HS-5 (cell line): ENCODE measurements at regions not wholly inside any gene's neighbourhood (a gene's known extent, or its start where the extent isn't known, plus 50 kb on each side); places are given as distances from the start of the nearest gene placed in this dataset.

Source experiments
- DNase-seq: peaks from one replicate; pipeline ENCODE4 v3.0.0-alpha.2; 2012; ENCODE audit warnings: low read depth

DNA sequence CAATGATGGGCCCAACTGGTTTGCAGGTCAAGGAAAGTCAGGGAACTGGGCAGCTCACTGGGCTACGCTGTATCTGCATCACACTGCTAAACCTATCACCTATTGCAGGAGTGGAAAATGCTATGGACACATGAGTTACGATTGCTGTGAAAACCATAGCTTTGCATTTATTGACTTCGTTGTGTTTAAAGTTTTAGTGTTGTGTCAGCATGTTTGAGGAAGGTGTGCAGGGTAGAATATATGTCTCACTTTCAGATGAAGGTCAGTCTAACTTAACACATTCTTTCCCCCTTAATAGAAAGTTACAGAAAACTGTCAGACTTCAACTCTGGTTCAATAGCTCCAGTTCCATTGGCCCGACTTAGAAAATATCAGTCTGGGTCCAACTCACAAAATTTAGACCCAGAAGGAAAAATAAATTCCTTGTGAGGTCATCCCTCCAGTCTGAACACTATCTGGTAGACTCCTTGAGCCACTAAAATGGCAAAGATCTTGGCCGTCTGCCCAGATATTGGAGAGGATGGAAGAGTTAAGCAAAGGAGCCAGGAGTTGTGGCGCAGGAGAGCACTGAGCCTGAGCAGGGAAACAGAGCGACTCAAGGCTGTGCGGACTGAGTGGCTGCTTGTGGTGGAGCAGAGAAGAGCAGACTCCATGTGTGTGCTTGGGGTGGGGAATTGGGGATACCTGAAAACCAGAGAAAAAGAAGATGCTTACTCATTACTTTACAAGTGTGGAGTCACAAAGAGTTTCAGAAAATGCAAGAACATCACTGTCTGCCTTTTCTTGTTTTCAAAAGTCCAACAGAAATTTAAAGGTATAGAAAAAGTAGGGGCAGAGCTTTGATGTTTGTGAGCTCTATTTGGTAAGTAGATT is 518.5 kb downstream of the FGF9 start:
- DNase-seq: no peak

DNA sequence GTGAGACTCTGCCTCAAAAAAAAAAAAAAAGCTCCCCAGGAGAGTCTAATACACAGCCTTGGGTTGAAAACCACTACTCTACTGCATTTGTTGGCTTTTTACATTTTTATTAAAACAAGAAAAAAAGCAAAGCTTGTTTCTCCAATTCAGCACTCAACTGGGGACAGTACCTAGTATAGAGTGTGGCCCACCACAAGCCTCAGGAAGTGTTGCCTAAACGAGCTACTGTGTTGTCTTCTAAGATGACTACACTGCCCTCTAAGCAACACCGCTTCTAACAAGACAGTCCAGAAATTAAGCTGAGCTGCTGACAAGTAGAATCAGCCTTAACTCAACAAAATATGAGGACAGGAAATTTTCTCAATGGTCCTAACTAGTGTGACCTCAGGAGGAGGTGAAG is 522.2 kb downstream of the FGF9 start:
- no peak for DNase-seq

DNA sequence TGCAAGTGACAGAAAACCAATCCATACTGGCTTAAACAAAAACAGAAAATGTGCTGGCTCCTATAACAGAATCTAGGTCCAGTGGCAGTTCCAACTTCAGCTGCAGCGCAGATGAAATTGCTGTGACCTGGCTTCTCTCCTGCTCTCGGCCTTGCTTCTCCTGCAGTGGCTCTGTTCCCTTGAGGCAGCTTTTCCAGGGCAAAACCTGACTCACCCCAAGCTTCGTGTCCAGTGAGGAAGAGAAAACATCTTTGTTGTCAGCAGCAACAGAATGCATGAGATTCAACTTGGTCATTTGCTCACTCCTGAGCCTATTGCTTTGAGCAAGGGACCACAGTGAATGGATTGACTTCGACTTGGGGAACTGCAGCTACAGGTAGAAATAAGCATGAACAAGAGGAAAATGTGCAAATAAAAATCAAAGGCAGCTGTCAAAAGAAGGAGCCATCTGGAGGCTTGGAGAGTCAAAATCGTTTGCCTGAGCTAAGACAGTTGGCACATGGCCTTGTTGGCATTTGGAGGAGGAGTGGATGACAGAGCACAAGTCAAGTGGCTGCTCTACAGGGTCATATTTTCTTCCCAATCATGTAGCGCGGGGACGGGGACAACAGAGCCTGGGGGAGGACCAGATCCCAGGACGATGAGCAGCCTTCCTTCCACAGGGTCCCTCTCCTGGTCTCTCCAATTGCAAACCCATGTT is 523.4 kb downstream of the FGF9 start:
- DNase-seq: no peak

DNA sequence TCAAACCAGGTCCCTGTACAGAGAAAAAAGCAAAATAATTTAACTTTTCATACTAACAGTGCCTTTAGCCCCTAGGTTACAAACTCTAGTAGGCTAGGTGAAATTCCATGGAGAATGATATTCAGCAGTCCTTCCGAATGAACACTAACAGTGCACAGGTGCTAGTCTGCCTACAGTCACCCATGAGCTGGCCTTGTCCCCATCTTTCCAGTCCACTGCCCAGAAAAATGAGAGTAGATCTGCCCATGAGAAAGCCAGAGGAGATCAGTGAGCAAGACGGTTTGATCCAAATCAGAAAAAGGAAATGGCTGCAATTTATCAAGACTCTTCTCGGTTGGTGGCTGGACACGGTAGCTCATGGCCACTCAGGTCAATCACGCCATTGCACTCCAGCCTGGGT is 524.9 kb downstream of the FGF9 start:
- no peak for DNase-seq

DNA sequence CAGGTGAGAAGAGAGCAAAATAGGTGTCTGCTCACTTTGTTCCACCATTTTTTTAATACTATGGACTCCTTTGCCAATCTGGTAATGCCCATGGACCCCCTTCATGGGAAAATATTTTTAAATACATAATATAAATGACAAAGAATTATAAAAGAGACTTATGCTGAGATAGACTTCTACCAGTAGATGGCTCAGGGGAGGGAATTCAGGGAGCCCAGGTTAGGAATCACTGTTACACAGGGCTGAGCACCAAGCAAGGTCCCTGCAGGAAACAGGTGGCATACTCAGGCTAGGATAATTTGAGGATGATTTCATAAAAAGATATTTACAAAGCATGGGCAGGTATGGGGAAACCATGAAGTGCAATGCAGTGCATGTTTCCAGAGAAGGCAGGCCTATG is 525.9 kb downstream of the FGF9 start:
- no peak for DNase-seq

DNA sequence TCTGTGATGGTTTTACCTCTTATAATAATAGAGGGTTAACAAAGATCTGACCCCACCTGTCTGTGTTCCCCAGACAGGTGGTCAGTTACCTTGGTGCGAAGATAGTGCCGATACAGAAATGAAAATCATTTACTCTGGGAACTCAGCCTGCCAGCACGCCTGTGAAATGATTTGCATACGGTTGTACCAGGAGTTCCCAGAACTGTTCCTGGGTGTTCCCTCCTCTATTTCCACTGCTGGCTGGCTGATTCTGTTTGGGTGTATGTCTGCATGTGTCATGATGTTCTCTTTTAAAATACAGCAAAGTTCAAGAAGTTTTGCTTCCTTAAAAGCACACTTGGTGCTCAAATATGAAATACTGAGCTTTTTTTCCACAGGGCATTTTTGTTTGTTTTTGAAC is 527.1 kb downstream of the FGF9 start:
- no peak for DNase-seq

DNA sequence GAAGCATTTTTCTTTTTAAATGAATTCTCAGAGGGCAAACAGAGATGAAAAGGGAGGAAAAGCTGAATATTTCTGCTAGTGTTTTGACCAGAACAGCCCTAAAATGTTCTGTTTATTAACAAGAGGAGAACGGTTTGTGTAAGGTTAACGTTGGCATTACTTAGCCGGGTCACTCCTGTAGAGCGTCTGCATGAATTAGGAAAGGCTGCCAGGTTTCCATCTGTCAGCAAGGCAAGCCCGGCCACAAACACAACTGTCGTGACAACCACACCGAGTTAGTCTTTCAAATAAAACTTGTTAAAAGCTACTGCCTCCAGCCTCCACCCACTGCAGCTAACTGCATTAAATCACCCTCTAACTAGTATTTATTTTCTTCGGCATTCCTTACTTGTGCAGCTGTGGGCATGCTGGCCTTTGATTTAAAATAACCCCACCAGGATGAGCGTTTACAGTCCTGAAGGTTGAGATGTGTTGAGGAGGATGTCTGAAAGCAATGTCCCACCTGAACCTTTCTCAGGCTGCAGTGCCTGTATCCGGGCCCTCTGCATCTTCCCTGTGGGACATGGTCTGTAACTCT is 527.9 kb downstream of the FGF9 start:
- no peak for DNase-seq

DNA sequence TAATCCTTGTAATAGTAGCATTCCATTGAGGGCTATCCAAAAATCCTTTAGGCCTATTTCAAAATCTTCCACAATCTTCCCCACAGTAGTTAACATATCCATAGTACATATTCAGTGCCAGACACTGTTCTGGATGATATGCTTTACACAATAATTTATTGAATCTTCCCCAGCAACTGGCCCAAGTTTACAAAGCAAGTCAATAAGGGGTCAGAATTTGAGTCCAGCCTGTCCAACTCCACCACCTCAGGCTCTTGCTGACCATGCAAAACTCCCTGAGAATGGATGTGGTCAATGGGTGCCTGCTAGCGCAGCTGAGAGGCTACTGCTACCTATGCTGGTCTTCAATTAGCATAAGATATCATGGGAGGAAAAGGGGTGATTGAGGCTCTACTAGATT is 529.6 kb downstream of the FGF9 start:
- DNase-seq: no peak

DNA sequence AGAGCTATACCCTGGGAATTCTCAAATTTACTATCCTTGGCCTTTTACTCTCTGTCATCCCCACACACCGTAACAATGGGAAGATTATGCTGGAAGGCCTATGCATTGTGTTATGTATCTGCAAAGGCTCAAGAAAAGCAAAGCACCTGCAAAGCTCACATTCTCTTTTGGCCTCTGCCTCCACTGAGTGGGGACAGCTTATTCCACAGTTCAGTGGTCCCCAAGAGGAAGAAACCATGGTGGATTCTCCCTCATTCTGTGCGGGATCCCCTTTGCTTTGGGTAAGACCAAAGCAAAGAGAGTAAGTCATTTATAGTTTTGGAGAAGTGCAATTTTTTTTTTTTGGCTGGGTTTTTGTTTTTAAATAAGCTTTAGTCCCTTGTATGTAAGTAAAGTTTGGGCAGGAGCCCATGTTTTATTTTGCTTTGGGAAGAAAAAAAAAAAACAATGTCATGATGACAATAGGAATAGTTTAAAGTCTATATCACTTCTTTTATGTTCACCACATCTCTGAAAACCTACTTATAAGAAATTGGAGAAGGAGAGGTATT is 530.6 kb downstream of the FGF9 start:
- DNase-seq: no peak

DNA sequence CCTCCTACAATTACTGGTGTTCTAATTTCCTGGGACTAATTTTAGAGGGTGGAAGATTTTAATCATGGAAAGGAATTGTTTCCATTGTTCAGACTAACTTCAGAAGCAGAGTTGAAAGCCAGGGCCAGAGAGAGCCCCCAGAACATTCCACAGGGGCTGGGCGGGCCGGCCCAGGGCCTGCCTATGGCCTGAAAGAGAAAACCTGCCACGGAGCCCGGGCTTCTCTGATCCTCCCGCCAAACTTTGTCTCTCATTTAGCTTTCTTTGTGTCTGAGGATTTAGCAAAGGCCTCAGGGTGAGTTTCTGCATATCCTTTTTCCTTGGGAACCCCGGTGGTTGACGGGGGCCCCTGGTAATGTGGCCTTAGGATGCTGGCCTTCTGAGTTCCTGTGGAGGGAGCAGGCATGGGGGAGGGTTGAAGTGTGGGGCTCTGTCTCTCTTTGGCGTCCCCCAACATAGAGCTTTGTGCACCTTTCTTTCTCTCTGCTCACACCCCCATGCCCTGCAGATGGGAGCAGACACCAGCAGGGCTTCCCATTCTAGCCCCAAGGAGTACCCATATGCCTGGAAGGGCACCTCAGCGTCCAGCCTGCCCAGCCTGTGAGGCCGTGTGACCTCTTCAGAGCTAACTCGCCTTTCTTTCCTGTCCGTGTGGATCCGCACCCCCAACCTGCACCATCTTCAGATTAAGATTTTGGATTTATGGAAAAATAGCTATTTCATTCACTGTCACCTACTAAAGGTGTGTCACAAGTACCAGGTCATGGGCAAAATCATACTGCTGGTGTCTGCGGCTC is 539.5 kb downstream of the FGF9 start:
- DNase-seq: no peak

DNA sequence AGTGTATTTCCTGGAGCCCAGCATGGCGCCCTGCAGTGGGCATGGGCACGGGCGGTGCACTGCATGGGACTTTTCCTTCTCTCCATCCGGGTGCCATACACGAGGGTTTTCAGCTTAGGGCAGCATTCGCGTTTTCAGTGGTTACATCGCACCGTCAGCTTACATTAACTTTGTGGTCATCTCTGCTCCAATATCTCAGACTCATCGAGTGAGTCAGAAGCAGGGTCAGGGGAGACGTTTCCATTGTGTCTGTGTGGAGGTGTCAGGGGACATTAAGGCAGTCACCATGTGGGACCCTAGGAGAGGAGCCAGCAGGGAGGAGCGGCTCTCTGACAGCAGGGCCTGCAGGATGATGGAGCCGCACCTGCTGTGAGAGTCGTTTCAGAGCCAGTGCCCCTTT is 541.0 kb downstream of the FGF9 start:
- no peak for DNase-seq

DNA sequence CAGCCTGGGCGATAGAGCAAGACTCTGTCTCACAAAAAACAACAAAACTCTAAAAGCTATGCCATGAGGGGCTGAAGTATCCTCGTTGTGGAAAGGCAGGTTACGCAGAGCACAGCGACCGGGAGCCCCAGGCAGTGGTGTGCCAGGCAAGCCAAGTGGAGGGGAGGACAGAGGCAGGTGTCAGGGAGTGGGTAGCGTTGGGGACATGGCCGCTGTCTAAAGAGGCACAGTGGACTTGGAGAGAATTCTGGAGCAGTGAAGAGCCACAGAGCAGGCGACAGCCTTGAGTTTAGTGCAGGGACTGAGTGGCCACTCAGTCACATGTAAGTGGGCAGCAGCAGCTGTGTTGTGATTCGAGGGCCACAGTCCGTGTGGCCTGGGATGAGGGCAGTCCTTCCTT is 541.7 kb downstream of the FGF9 start:
- no peak for DNase-seq

DNA sequence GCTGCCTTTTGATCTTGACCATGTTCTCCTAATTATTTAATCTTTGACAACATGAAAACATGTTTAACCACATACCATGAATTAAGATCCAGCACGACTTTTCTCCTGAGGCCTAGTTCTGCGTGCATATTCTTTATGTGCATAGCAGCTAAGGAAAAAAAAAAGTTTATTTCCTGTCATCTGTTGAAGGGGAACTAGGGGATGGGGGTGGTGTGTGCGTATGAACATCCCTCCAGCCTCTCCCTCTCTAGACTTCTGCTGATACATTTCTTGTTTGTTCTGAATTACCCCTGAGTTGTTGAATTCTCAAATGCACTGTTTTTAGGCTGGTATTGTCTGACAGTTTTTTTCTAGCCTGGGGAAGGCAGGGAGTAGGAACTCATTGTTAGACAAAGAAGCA is 543.3 kb downstream of the FGF9 start:
- DNase-seq: no peak

DNA sequence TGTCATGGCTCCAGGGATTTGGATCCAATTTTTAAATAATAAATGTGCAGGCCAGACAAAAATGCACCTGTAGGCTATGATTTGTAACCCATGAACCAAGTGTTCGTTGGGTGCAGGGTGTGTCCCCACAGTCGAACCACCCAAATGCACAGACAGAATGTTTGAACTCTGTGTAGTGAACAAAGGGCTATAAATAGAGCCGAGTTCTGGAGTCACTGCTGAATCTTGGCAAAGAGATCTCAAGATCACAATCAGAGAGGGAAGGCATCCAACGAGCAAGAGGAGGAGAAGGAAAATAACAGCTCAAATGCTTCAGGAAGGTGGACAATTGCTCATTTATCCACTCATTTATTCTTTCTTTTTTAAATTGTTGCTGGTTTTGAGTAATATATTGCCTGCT is 547.9 kb downstream of the FGF9 start:
- no peak for DNase-seq

DNA sequence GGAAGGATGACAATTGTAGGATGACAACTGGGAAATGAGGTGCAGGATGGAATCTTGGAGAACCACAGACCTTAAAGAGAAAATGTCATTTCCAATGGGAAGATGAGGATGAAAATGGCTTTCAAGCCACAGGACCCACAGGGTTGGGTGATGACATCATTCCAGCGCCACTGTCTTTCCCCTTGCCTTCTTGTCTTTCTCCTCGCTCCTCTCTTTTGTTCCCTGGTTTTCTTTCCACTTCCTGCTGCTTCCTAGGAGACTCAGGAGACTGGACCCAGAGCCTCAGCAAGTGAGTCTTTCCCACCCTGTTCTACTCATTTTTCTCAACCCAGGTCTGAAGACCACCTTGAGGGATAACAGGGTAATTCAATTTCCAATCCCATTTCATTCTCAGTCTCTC is 548.8 kb downstream of the FGF9 start:
- no peak for DNase-seq

DNA sequence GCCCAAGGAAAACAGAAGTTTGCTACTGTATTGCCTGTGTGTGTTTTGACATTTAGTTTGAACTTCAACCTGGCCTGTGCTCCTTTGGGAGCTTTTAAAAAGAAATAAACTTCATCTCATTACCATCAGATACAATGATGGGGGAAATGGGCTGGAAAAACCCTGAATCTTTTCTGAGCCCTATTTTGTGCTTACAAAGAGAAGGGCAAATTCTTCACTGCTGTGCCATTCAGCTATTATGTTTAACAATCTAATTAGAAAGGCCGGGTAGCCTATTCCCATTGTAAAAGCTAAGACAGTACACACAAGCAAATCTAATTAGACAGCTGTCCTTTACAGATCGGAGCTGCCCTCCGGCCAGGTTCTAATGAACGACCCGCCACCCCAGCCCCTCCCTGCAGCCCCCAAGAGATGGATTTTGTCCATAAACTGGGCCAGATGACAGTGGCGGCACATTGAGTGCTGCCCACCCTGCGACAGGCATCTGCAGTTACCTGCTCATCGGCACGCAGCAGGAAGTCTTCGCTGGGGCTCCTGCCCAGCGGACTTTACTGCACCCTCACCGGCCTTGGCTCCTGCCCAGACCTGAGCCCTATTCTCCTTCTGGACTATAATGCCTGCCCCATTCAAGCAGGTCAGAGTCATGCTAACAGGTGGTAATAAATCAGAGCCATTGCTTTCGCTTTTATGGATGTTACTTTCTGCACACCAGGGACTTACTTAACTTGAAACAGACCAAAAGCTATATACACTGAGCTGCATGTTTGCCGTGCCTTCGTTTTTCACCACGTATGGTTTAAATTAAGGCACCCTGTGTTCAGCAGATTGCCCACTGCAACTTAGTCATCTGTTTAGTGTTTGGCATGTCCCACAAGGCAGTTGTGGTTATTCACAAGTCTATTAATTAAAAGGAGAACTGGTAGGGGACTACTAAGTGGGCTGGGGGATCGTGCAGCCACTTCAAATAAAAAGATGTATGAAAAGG is 549.6 kb downstream of the FGF9 start:
- DNase-seq: no peak

DNA sequence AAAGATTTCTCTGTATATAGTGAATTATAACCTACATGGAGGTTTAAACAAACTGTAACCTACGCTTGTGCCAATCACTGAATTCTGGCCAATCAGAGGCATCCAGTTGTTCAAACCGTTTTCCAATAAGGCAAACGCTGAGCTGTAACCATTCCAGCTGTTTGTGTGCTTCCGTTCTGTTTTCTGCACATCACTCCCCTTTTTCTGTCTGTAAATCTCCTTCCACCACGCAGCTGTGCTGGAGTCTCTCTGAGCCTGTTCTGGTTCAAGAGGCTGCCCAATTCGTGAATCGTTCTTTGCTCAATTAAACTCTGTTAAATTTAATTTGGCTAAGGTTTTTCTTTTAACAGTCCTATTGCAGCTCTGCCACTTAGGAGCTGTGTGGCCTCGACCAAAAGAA is 552.5 kb downstream of the FGF9 start:
- no peak for DNase-seq

DNA sequence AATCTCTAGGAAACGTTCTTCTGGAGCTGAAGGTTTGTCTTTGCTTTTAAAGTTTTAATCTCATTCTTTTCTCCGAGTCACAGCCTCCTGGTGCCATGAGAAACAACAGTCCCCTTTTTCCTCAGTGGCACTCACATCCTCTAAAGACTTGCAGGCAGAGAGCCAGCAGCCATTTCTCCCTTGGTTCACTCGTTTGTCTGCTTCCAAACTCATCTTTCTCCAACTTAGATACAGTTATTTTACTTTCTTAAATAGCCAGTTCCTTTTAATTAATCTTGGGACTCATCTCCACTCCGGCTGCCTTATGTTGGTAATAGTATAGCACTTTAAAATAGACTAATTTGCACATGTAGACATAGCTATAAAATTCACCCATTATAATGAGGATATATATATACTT is 555.2 kb downstream of the FGF9 start:
- no peak for DNase-seq

DNA sequence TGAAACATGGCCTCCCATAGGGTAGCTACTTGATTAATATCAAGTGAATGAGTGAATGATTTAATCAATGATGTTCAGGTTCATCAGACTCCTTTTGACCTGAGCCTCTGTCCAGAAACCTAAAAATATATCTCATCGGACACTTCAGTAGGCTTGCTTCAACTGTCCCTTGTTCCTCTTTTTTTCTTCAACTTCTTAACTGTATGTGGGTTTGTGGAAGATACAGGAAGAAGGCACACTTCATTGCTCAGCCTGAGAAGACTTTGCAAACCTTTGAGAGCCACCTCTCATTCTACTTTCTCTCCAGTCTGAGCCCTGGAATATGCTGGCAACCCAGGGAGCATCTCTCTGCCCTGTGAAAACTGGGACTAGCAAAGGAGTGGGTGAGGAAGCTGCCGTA is 557.0 kb downstream of the FGF9 start:
- DNase-seq: no peak

DNA sequence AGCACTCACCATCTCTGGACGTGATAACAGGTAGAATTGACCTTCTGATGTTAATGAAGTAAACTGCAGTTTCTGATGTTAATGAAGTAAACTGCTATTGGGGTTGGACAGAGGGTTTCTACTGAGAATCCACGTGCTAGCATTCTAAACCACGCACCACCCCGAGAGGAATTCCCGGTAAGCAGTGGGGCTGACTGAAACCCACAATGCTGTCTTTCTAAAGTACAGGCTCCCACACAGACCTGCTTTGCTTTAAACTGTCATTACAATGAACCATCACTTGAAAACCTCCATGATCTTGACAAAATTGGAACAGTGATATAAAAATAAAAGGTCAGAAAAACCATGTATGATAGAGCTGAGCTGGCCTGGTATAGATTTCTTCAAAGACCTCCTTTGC is 559.0 kb downstream of the FGF9 start:
- DNase-seq: no peak

DNA sequence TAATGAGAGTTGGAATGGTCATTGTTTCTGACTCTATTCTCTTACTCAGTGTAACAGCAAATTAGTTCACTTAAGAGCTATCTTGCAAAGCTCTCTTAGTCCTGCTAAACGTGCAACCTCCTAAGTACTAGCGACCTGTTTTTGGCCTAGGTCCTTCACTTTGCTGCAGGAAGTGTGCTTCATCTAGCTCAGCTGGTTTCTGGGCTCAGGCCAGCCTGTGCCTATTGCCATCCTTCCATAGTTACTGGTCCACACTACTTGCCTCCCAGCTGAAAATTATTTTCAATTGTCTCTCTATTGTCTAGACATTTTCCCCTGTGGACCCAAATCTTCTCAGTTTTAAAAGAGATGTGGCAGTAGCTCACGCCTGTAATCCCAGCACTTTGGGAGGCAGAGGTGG is 561.3 kb downstream of the FGF9 start:
- no peak for DNase-seq
